Keratinocyte (primary cell): ENCODE measurements at regions not wholly inside any gene's neighbourhood (a gene's known extent, or its start where the extent isn't known, plus 50 kb on each side); places are given as distances from the start of the nearest gene placed in this dataset.

Experiments used
- DNase-seq: peaks from one replicate; pipeline ENCODE4 v3.0.0-alpha.2; 2011; ENCODE audit warnings: low read depth, missing footprints, low spot score
- FAIRE-seq: peaks from 2 replicates; lab custom pipeline; 2011; peaks lifted over from hg19 to GRCh38; lab: Jason Lieb, UNC
- H2AFZ ChIP-seq: 2 replicates; pipeline ENCODE4 v1.6.0; 2012; ENCODE audit warnings: low read length, control low read depth, inconsistent platforms; ENCODE audit not compliant: control insufficient read depth
- H3K27ac ChIP-seq: 2 replicates; pipeline ENCODE4 v1.5.1; 2011; ENCODE audit warnings: low read length; ENCODE audit not compliant: control insufficient read depth, insufficient read depth
- H3K27me3 ChIP-seq: 3 replicates; pipeline ENCODE4 v1.6.0; 2011; ENCODE audit warnings: low read length; ENCODE audit not compliant: control insufficient read depth, insufficient read depth; ENCODE audit errors: extremely low read depth
- H3K36me3 ChIP-seq, 2 experiments: 2 replicates in 1 of 2; 3 replicates in 1 of 2; pipeline ENCODE4 v1.5.1; 2011; ENCODE audit warnings: low read length in 2 of 2, mild to moderate bottlenecking in 1 of 2; ENCODE audit not compliant: control insufficient read depth in 2 of 2, insufficient read depth in 2 of 2; ENCODE audit errors: extremely low read depth in 1 of 2
- H3K4me1 ChIP-seq: 3 replicates; pipeline ENCODE4 v1.5.1; 2011; ENCODE audit warnings: low read length; ENCODE audit not compliant: control insufficient read depth, insufficient read depth; ENCODE audit errors: extremely low read depth
- H3K4me2 ChIP-seq: 3 replicates; pipeline ENCODE4 v1.6.0; 2011; ENCODE audit warnings: low read depth, low read length; ENCODE audit not compliant: control insufficient read depth, insufficient read depth; ENCODE audit errors: extremely low read depth
- H3K4me3 ChIP-seq, 3 experiments: fragments of 200-600 bp in 1 of 3; sonication (generic) in 1 of 3; 2 replicates in 2 of 3; 3 replicates in 1 of 3; pipeline ENCODE4 v1.5.1; 2011 to 2016; ENCODE audit warnings: low read length in 3 of 3, mild to moderate bottlenecking in 3 of 3, control low read depth in 2 of 3, inconsistent platforms in 1 of 3, low read depth in 1 of 3, mixed read lengths in 1 of 3, mixed run types in 1 of 3, moderate library complexity in 1 of 3; ENCODE audit not compliant: control insufficient read depth in 2 of 3, insufficient read depth in 2 of 3; ENCODE audit errors: extremely low read depth in 1 of 3
- H3K79me2 ChIP-seq: 2 replicates; pipeline ENCODE4 v1.6.0; 2012; ENCODE audit warnings: low read length; ENCODE audit not compliant: control insufficient read depth, insufficient read depth
- H3K9ac ChIP-seq: 3 replicates; pipeline ENCODE4 v1.6.0; 2011; ENCODE audit warnings: low read length; ENCODE audit not compliant: control insufficient read depth, insufficient read depth; ENCODE audit errors: extremely low read depth
- H3K9me1 ChIP-seq: 3 replicates; pipeline ENCODE4 v1.6.0; 2011; ENCODE audit warnings: low read length; ENCODE audit not compliant: control insufficient read depth, insufficient read depth; ENCODE audit errors: extremely low read depth
- H3K9me3 ChIP-seq: 2 replicates; pipeline ENCODE4 v1.5.1; 2012; ENCODE audit warnings: low read depth, low read length; ENCODE audit not compliant: control insufficient read depth
- H4K20me1 ChIP-seq: 3 replicates; pipeline ENCODE4 v1.6.0; 2011; ENCODE audit warnings: low read length; ENCODE audit not compliant: control insufficient read depth, insufficient read depth; ENCODE audit errors: extremely low read depth
- CTCF ChIP-seq, 3 experiments: IDR thresholded peaks in 1 of 3; conservative IDR thresholded peaks in 1 of 3; optimal IDR thresholded peaks in 1 of 3; 2 replicates in 2 of 3; 3 replicates in 1 of 3; pipeline versions ENCODE3 to v1.5.1; 2011; ENCODE audit warnings: low read length in 3 of 3, mild to moderate bottlenecking in 3 of 3, moderate library complexity in 2 of 3, control low read depth in 1 of 3, inconsistent platforms in 1 of 3; ENCODE audit not compliant: insufficient read depth in 2 of 3; ENCODE audit errors: extremely low read depth in 1 of 3
- EZH2 ChIP-seq: IDR thresholded peaks from one replicate; pipeline ENCODE4 v1.6.1; 2012; ENCODE audit warnings: inconsistent platforms, mild to moderate bottlenecking, low read length, moderate library complexity
- dilution Hi-C: fragments of 300-500 bp; cut with MboI; formaldehyde crosslinking; loops from one replicate; pipeline ENCODE4 v1.7.0; 2020; ENCODE audit warnings: low sequenced_read_pairs; ENCODE audit not compliant: extremely low pct_ligation_motif_present

DNA sequence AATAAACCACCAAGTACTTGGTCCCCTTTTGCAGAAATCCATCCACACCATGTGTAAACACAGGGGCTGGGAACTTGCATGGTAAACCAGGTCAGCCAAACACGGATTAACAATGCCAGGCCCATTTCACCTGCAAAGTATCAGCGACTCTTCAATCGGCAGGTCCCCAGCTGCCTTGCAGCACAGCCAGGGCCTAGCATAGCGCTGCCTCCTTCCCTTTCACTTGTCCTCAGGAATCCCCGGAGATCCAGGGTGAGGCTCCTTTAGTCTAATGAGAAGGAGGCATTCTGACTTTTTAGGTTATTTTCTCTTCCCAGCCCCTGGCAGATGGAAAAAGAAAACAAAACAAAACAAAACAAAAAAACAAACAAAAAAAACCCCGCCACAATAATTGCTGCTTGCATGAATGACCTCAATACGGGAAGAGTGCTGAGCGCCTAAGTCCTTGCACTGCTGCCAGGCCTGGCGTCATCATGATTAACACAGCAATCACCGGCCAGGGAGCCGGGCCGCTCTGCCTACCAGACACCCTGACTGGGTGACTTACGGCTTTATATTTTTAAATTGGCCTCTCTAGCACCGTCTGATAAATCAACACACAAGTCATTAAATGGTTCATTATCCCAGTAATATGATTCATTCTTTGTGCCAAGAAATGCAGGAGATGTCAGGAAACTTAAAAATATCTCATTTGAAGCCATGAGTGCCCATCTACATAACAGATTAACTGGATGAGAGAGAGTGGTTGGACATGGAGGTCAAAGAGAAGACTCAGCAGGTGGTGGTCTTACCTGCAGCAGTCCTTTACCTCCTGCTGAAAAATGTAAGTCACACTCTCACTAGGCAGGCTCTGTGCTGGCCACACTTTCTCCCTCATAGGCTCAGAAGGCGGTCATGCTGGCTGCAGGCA is 692.7 kb downstream of the UQCRFS1 start:
- FAIRE-seq: no peak
- H3K36me3 ChIP-seq: no peaks in the 10 kb centered on the region
- no peaks in the 10 kb centered on the region for H3K27me3 ChIP-seq
- no peaks in the 10 kb centered on the region for H3K79me2 ChIP-seq
- no peak overlapping the region for H3K27ac ChIP-seq
- H3K9me3 ChIP-seq: no peaks in the 10 kb centered on the region
- no peak overlapping the region for H3K4me2 ChIP-seq
- H4K20me1 ChIP-seq: no peaks in the 10 kb centered on the region
- H2AFZ ChIP-seq: no peak overlapping the region
- H3K4me1 ChIP-seq: no peaks in the 10 kb centered on the region
- dilution Hi-C loops: no loop called here
- H3K9me1 ChIP-seq: no peaks in the 10 kb centered on the region
- TF ChIP-seq CTCF (optimal IDR thresholded peaks at IDR 0.05 in 1 of 3, IDR thresholded peaks at IDR 0.05 in 1 of 3, conservative IDR thresholded peaks at IDR 0.05 in 1 of 3; ENCODE audit: extremely low read depth in 1 of 3, insufficient read depth in 2 of 3, low read length in 3 of 3): no peak
- no peak for TF ChIP-seq EZH2
- no peak overlapping the region for H3K9ac ChIP-seq
- no peak for DNase-seq
- no peak overlapping the region for H3K4me3 ChIP-seq

DNA sequence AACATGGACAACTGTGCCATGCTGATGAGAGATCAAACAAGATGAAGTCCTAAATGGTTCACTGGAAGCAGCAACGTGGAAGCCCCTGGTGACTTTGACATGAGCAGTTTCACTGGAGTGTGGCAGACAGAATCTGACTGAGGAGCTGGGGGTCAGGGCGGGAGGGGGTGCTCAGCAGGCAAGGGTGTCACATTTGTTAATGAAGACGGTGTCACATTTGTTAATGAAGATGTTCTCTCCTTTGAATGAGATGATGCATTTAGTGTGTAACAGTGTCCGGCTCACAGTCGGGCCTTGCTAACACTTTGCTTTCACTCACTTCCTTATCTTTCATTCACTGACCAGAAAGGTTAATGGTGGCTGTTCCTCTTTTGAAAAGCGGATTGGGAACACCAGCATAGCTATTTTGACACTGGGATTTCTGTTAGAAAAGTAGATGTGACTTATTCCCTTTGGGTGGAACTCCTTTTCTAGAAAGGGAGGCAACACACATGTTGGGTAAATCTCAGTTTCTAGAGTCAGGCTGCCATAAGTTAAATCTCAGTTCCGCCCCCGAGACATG is 693.7 kb downstream of the UQCRFS1 start:
- no peak for FAIRE-seq
- H4K20me1 ChIP-seq: no peaks in the 10 kb centered on the region
- dilution Hi-C loops: no loop called here
- no peaks in the 10 kb centered on the region for H3K9me3 ChIP-seq
- no peak overlapping the region for H2AFZ ChIP-seq
- H3K9me1 ChIP-seq: no peaks in the 10 kb centered on the region
- no peak overlapping the region for H3K4me2 ChIP-seq
- TF ChIP-seq CTCF (optimal IDR thresholded peaks at IDR 0.05 in 1 of 3, IDR thresholded peaks at IDR 0.05 in 1 of 3, conservative IDR thresholded peaks at IDR 0.05 in 1 of 3; ENCODE audit: extremely low read depth in 1 of 3, insufficient read depth in 2 of 3, low read length in 3 of 3) (no peak), EZH2 (no peak)
- H3K4me3 ChIP-seq: no peak overlapping the region
- DNase-seq: no peak
- no peaks in the 10 kb centered on the region for H3K4me1 ChIP-seq
- H3K27ac ChIP-seq: no peak overlapping the region
- no peaks in the 10 kb centered on the region for H3K79me2 ChIP-seq
- no peaks in the 10 kb centered on the region for H3K36me3 ChIP-seq
- H3K27me3 ChIP-seq: no peaks in the 10 kb centered on the region
- no peak overlapping the region for H3K9ac ChIP-seq
